ENCODE measurements at regions not wholly inside any gene's neighbourhood (a gene's known extent, or its start where the extent isn't known, plus 50 kb on each side); places are given as distances from the start of the nearest gene placed in this dataset.

GRCh38 chr6:53974941-53975340, 136.3 kb upstream of the MLIP start:
- Histone ChIP-seq H3K36me3 (ENCODE audit: control insufficient read depth, low read length) (no peaks in the 10 kb centered on the region), H3K4me3 (ENCODE audit: low read length) (no peak overlapping the region), H3K4me1 (ENCODE audit: control insufficient read depth, low read length) (no peaks in the 10 kb centered on the region), H3K27me3 (ENCODE audit: control insufficient read depth, low read length) (no peaks in the 10 kb centered on the region), H3K4me2 (ENCODE audit: low read length) (no peak overlapping the region), H3F3A (ENCODE audit: control insufficient read depth, insufficient read depth) (no peaks in the 10 kb centered on the region), H3K79me2 (ENCODE audit: control insufficient read depth, low read length) (no peaks in the 10 kb centered on the region), H3K27ac (ENCODE audit: low read depth, low read length) (no peak overlapping the region), H4K20me1 (ENCODE audit: control insufficient read depth, insufficient read depth, low read depth, low read length) (no peaks in the 10 kb centered on the region), H3K9me3 (ENCODE audit: control insufficient read depth, insufficient read depth, low read length) (no peaks in the 10 kb centered on the region), H3K9me2 (replicated peaks; ENCODE audit: control insufficient read depth, low read length) (no peaks in the 10 kb centered on the region)
- TF ChIP-seq CTCF (IDR thresholded peaks at IDR 0.05; ENCODE audit: low read depth, low read length, poor library complexity, severe bottlenecking): no peak
- no peak for TF ChIP-seq EZH2phosphoT487 (IDR thresholded peaks at IDR 0.05; ENCODE audit: borderline replicate concordance, low read length)

- H3K4me2 ChIP-seq (ENCODE audit: low read length): no peak overlapping the region
- no peak overlapping the region for H3K4me3 ChIP-seq (ENCODE audit: low read length)
- H3K27me3 ChIP-seq (ENCODE audit: control insufficient read depth, low read length): no peaks in the 10 kb centered on the region
- no peak overlapping the region for H3K27ac ChIP-seq (ENCODE audit: low read depth, low read length)
- H3K79me2 ChIP-seq (ENCODE audit: control insufficient read depth, low read length): no peaks in the 10 kb centered on the region
- H3F3A ChIP-seq (ENCODE audit: control insufficient read depth, insufficient read depth): no peaks in the 10 kb centered on the region
- no peaks in the 10 kb centered on the region for H3K36me3 ChIP-seq (ENCODE audit: control insufficient read depth, low read length)
- no peaks in the 10 kb centered on the region for H3K9me2 ChIP-seq (replicated peaks; ENCODE audit: control insufficient read depth, low read length)
- TF ChIP-seq CTCF (IDR thresholded peaks at IDR 0.05; ENCODE audit: low read depth, low read length, poor library complexity, severe bottlenecking): no peak
- no peak for TF ChIP-seq EZH2phosphoT487 (IDR thresholded peaks at IDR 0.05; ENCODE audit: borderline replicate concordance, low read length)
- H4K20me1 ChIP-seq (ENCODE audit: control insufficient read depth, insufficient read depth, low read depth, low read length): no peaks in the 10 kb centered on the region
- no peaks in the 10 kb centered on the region for H3K4me1 ChIP-seq (ENCODE audit: control insufficient read depth, low read length)
- no peaks in the 10 kb centered on the region for H3K9me3 ChIP-seq (ENCODE audit: control insufficient read depth, insufficient read depth, low read length)
Observed at GRCh38 chr6:53975941-53976615, 135.2 kb upstream of the MLIP start.

GRCh38 chr6:53977551-53977950, 133.7 kb upstream of the MLIP start:
- H4K20me1 ChIP-seq (ENCODE audit: control insufficient read depth, insufficient read depth, low read depth, low read length): no peaks in the 10 kb centered on the region
- H3K27me3 ChIP-seq (ENCODE audit: control insufficient read depth, low read length): no peaks in the 10 kb centered on the region
- no peak overlapping the region for H3K4me2 ChIP-seq (ENCODE audit: low read length)
- no peaks in the 10 kb centered on the region for H3F3A ChIP-seq (ENCODE audit: control insufficient read depth, insufficient read depth)
- H3K9me2 ChIP-seq (replicated peaks; ENCODE audit: control insufficient read depth, low read length): no peaks in the 10 kb centered on the region
- H3K9me3 ChIP-seq (ENCODE audit: control insufficient read depth, insufficient read depth, low read length): no peaks in the 10 kb centered on the region
- no peak overlapping the region for H3K27ac ChIP-seq (ENCODE audit: low read depth, low read length)
- no peaks in the 10 kb centered on the region for H3K4me1 ChIP-seq (ENCODE audit: control insufficient read depth, low read length)
- TF ChIP-seq CTCF (IDR thresholded peaks at IDR 0.05; ENCODE audit: low read depth, low read length, poor library complexity, severe bottlenecking): no peak
- TF ChIP-seq EZH2phosphoT487 (IDR thresholded peaks at IDR 0.05; ENCODE audit: borderline replicate concordance, low read length): no peak
- no peaks in the 10 kb centered on the region for H3K36me3 ChIP-seq (ENCODE audit: control insufficient read depth, low read length)
- H3K4me3 ChIP-seq (ENCODE audit: low read length): no peak overlapping the region
- no peaks in the 10 kb centered on the region for H3K79me2 ChIP-seq (ENCODE audit: control insufficient read depth, low read length)

Measured in DOHH2 (cell line).